ENCODE measurements at regions not wholly inside any gene's neighbourhood (a gene's known extent, or its start where the extent isn't known, plus 50 kb on each side); places are given as distances from the start of the nearest gene placed in this dataset.

GRCh38 chr2:21449881-21450280 is 326.1 kb downstream of the TDRD15 start:
- Histone ChIP-seq H3K9ac (ENCODE audit: low read depth in 1 of 2, low read length in 2 of 2) (no peak overlapping the region), H3K27ac (ENCODE audit: low read depth in 2 of 2, low read length in 2 of 2) (no peak overlapping the region), H3K4me3 (ENCODE audit: low read length in 2 of 2) (no peak overlapping the region), H3K9me3 (ENCODE audit: control insufficient read depth in 2 of 2, low read length in 2 of 2) (no peaks in the 10 kb centered on the region), H3K36me3 (ENCODE audit: control insufficient read depth in 2 of 2, insufficient read depth in 2 of 2, low read length in 2 of 2) (no peaks in the 10 kb centered on the region), H3K27me3 (ENCODE audit: control insufficient read depth in 2 of 2, insufficient read depth in 2 of 2, low read length in 2 of 2) (no peaks in the 10 kb centered on the region), H3K4me1 (ENCODE audit: control insufficient read depth in 2 of 2, insufficient read depth in 2 of 2, low read length in 2 of 2) (no peaks in the 10 kb centered on the region)

- Histone ChIP-seq H3K9ac (ENCODE audit: low read depth in 1 of 2, low read length in 2 of 2) (no peak overlapping the region), H3K36me3 (ENCODE audit: control insufficient read depth in 2 of 2, insufficient read depth in 2 of 2, low read length in 2 of 2) (no peaks in the 10 kb centered on the region), H3K4me3 (ENCODE audit: low read length in 2 of 2) (no peak overlapping the region), H3K27me3 (ENCODE audit: control insufficient read depth in 2 of 2, insufficient read depth in 2 of 2, low read length in 2 of 2) (no peaks in the 10 kb centered on the region), H3K9me3 (ENCODE audit: control insufficient read depth in 2 of 2, low read length in 2 of 2) (no peaks in the 10 kb centered on the region), H3K4me1 (ENCODE audit: control insufficient read depth in 2 of 2, insufficient read depth in 2 of 2, low read length in 2 of 2) (no peaks in the 10 kb centered on the region), H3K27ac (ENCODE audit: low read depth in 2 of 2, low read length in 2 of 2) (no peak overlapping the region)
These were observed 327.6 kb downstream of the TDRD15 start for GRCh38 chr2:21451403-21451802.

- H3K27ac ChIP-seq (ENCODE audit: low read depth in 2 of 2, low read length in 2 of 2): no peak overlapping the region
- H3K4me1 ChIP-seq (ENCODE audit: control insufficient read depth in 2 of 2, insufficient read depth in 2 of 2, low read length in 2 of 2): no peaks in the 10 kb centered on the region
- no peaks in the 10 kb centered on the region for H3K9me3 ChIP-seq (ENCODE audit: control insufficient read depth in 2 of 2, low read length in 2 of 2)
- H3K36me3 ChIP-seq (ENCODE audit: control insufficient read depth in 2 of 2, insufficient read depth in 2 of 2, low read length in 2 of 2): no peaks in the 10 kb centered on the region
- no peak overlapping the region for H3K4me3 ChIP-seq (ENCODE audit: low read length in 2 of 2)
- H3K27me3 ChIP-seq (ENCODE audit: control insufficient read depth in 2 of 2, insufficient read depth in 2 of 2, low read length in 2 of 2): no peaks in the 10 kb centered on the region
- no peak overlapping the region for H3K9ac ChIP-seq (ENCODE audit: low read depth in 1 of 2, low read length in 2 of 2)
These were observed 328.5 kb downstream of the TDRD15 start for GRCh38 chr2:21452263-21452662.

GRCh38 chr2:21452678-21453077 is 328.9 kb downstream of the TDRD15 start:
- Histone ChIP-seq H3K4me1 (ENCODE audit: control insufficient read depth in 2 of 2, insufficient read depth in 2 of 2, low read length in 2 of 2) (no peaks in the 10 kb centered on the region), H3K36me3 (ENCODE audit: control insufficient read depth in 2 of 2, insufficient read depth in 2 of 2, low read length in 2 of 2) (no peaks in the 10 kb centered on the region), H3K4me3 (ENCODE audit: low read length in 2 of 2) (no peak overlapping the region), H3K27me3 (ENCODE audit: control insufficient read depth in 2 of 2, insufficient read depth in 2 of 2, low read length in 2 of 2) (no peaks in the 10 kb centered on the region), H3K9me3 (ENCODE audit: control insufficient read depth in 2 of 2, low read length in 2 of 2) (no peaks in the 10 kb centered on the region), H3K27ac (ENCODE audit: low read depth in 2 of 2, low read length in 2 of 2) (no peak overlapping the region), H3K9ac (ENCODE audit: low read depth in 1 of 2, low read length in 2 of 2) (no peak overlapping the region)

- H3K27me3 ChIP-seq (ENCODE audit: control insufficient read depth in 2 of 2, insufficient read depth in 2 of 2, low read length in 2 of 2): no peaks in the 10 kb centered on the region
- no peak overlapping the region for H3K4me3 ChIP-seq (ENCODE audit: low read length in 2 of 2)
- no peak overlapping the region for H3K9ac ChIP-seq (ENCODE audit: low read depth in 1 of 2, low read length in 2 of 2)
- no peak overlapping the region for H3K27ac ChIP-seq (ENCODE audit: low read depth in 2 of 2, low read length in 2 of 2)
- H3K36me3 ChIP-seq (ENCODE audit: control insufficient read depth in 2 of 2, insufficient read depth in 2 of 2, low read length in 2 of 2): no peaks in the 10 kb centered on the region
- no peaks in the 10 kb centered on the region for H3K9me3 ChIP-seq (ENCODE audit: control insufficient read depth in 2 of 2, low read length in 2 of 2)
- H3K4me1 ChIP-seq (ENCODE audit: control insufficient read depth in 2 of 2, insufficient read depth in 2 of 2, low read length in 2 of 2): no peaks in the 10 kb centered on the region
These were observed 330.1 kb downstream of the TDRD15 start for GRCh38 chr2:21453723-21454450.

- Histone ChIP-seq H3K27me3 (ENCODE audit: control insufficient read depth in 2 of 2, insufficient read depth in 2 of 2, low read length in 2 of 2) (no peaks in the 10 kb centered on the region), H3K9me3 (ENCODE audit: control insufficient read depth in 2 of 2, low read length in 2 of 2) (no peaks in the 10 kb centered on the region), H3K36me3 (ENCODE audit: control insufficient read depth in 2 of 2, insufficient read depth in 2 of 2, low read length in 2 of 2) (no peaks in the 10 kb centered on the region), H3K4me1 (ENCODE audit: control insufficient read depth in 2 of 2, insufficient read depth in 2 of 2, low read length in 2 of 2) (no peaks in the 10 kb centered on the region), H3K9ac (ENCODE audit: low read depth in 1 of 2, low read length in 2 of 2) (no peak overlapping the region), H3K27ac (ENCODE audit: low read depth in 2 of 2, low read length in 2 of 2) (no peak overlapping the region), H3K4me3 (ENCODE audit: low read length in 2 of 2) (no peak overlapping the region)
These were observed 331.1 kb downstream of the TDRD15 start for GRCh38 chr2:21454839-21455238.

- Histone ChIP-seq H3K27me3 (ENCODE audit: control insufficient read depth in 2 of 2, insufficient read depth in 2 of 2, low read length in 2 of 2) (no peaks in the 10 kb centered on the region), H3K27ac (ENCODE audit: low read depth in 2 of 2, low read length in 2 of 2) (no peak overlapping the region), H3K4me3 (ENCODE audit: low read length in 2 of 2) (no peak overlapping the region), H3K4me1 (ENCODE audit: control insufficient read depth in 2 of 2, insufficient read depth in 2 of 2, low read length in 2 of 2) (no peaks in the 10 kb centered on the region), H3K9ac (ENCODE audit: low read depth in 1 of 2, low read length in 2 of 2) (no peak overlapping the region), H3K9me3 (ENCODE audit: control insufficient read depth in 2 of 2, low read length in 2 of 2) (no peaks in the 10 kb centered on the region), H3K36me3 (ENCODE audit: control insufficient read depth in 2 of 2, insufficient read depth in 2 of 2, low read length in 2 of 2) (no peaks in the 10 kb centered on the region)
These were observed 338.0 kb downstream of the TDRD15 start for GRCh38 chr2:21461754-21462240.

GRCh38 chr2:21466341-21466927 is 342.7 kb downstream of the TDRD15 start:
- H3K4me3 ChIP-seq (ENCODE audit: low read length in 2 of 2): no peak overlapping the region
- no peaks in the 10 kb centered on the region for H3K36me3 ChIP-seq (ENCODE audit: control insufficient read depth in 2 of 2, insufficient read depth in 2 of 2, low read length in 2 of 2)
- H3K9me3 ChIP-seq (ENCODE audit: control insufficient read depth in 2 of 2, low read length in 2 of 2): no peaks in the 10 kb centered on the region
- no peaks in the 10 kb centered on the region for H3K4me1 ChIP-seq (ENCODE audit: control insufficient read depth in 2 of 2, insufficient read depth in 2 of 2, low read length in 2 of 2)
- no peaks in the 10 kb centered on the region for H3K27me3 ChIP-seq (ENCODE audit: control insufficient read depth in 2 of 2, insufficient read depth in 2 of 2, low read length in 2 of 2)
- H3K9ac ChIP-seq (ENCODE audit: low read depth in 1 of 2, low read length in 2 of 2): no peak overlapping the region
- no peak overlapping the region for H3K27ac ChIP-seq (ENCODE audit: low read depth in 2 of 2, low read length in 2 of 2)

GRCh38 chr2:21467280-21467818 is 343.6 kb downstream of the TDRD15 start:
- H3K4me1 ChIP-seq (ENCODE audit: control insufficient read depth in 2 of 2, insufficient read depth in 2 of 2, low read length in 2 of 2): no peaks in the 10 kb centered on the region
- H3K4me3 ChIP-seq (ENCODE audit: low read length in 2 of 2): no peak overlapping the region
- H3K9me3 ChIP-seq (ENCODE audit: control insufficient read depth in 2 of 2, low read length in 2 of 2): no peaks in the 10 kb centered on the region
- no peaks in the 10 kb centered on the region for H3K27me3 ChIP-seq (ENCODE audit: control insufficient read depth in 2 of 2, insufficient read depth in 2 of 2, low read length in 2 of 2)
- no peak overlapping the region for H3K27ac ChIP-seq (ENCODE audit: low read depth in 2 of 2, low read length in 2 of 2)
- H3K9ac ChIP-seq (ENCODE audit: low read depth in 1 of 2, low read length in 2 of 2): no peak overlapping the region
- H3K36me3 ChIP-seq (ENCODE audit: control insufficient read depth in 2 of 2, insufficient read depth in 2 of 2, low read length in 2 of 2): no peaks in the 10 kb centered on the region

- no peak overlapping the region for H3K27ac ChIP-seq (ENCODE audit: low read depth in 2 of 2, low read length in 2 of 2)
- H3K9ac ChIP-seq (ENCODE audit: low read depth in 1 of 2, low read length in 2 of 2): no peak overlapping the region
- H3K27me3 ChIP-seq (ENCODE audit: control insufficient read depth in 2 of 2, insufficient read depth in 2 of 2, low read length in 2 of 2): no peaks in the 10 kb centered on the region
- H3K4me1 ChIP-seq (ENCODE audit: control insufficient read depth in 2 of 2, insufficient read depth in 2 of 2, low read length in 2 of 2): no peaks in the 10 kb centered on the region
- H3K4me3 ChIP-seq (ENCODE audit: low read length in 2 of 2): no peak overlapping the region
- no peaks in the 10 kb centered on the region for H3K36me3 ChIP-seq (ENCODE audit: control insufficient read depth in 2 of 2, insufficient read depth in 2 of 2, low read length in 2 of 2)
- H3K9me3 ChIP-seq (ENCODE audit: control insufficient read depth in 2 of 2, low read length in 2 of 2): no peaks in the 10 kb centered on the region
These were observed 344.1 kb downstream of the TDRD15 start for GRCh38 chr2:21467910-21468309.

Data from mucosa of rectum (tissue), 2 donors.